ENCODE measurements at regions not wholly inside any gene's neighbourhood (a gene's known extent, or its start where the extent isn't known, plus 50 kb on each side); places are given as distances from the start of the nearest gene placed in this dataset.

DNA sequence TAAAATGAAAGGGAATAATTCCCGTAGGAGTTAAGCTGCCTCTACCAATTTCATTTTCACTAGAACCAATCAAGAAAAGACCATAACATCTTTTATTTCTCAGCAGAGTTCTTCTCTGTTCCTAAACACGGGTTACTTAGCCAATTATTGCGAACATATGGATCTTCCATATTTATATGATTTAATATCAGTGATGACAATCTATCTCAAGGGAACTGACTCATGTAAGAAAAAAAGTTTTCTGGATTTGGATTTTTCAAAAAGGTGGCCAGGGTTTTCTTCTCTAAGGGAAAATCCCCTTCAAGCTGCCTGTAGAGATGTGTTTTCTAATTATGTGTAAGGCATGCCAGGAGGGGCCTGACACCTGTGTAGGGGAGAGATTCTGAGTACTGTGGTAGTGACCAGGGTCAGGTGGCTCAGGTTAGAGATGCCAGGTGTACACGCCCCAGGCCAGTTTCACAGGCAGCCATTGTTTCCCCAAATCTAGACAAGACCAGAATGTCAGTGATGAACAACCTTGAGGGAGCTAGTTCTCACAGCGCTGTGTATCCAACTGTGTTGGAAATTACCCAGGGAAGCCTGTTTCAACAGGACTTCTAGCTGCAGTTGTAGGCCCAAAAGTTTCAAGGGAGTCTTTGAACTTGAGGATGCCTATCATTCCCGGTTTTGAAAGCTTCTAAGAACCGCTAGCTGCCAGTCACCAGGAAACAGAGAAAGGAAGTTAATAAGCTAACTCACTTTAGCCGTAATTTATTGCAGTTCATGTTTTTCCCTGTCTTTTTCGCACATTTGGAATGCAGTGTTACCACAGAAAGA, 572.5 kb upstream of the RGMB start:
- H2BK15ac ChIP-seq (ENCODE audit: low read length): no peak overlapping the region
- H2BK20ac ChIP-seq (ENCODE audit: low read length): no peak overlapping the region
- H3K79me1 ChIP-seq (ENCODE audit: low read depth, low read length): no peaks in the 10 kb centered on the region
- no peak for FAIRE-seq
- no peak overlapping the region for H2BK12ac ChIP-seq (ENCODE audit: low read depth, low read length)
- CTCF ChIA-PET (ENCODE audit: partially characterized antibody): interaction anchor here (1.0 kb wide), 1 partner anchor 23 kb away, joined by 3 read pairs; no protein-coding TSS in a partner anchor
- H3K56ac ChIP-seq (replicated peaks; ENCODE audit: insufficient read length, low read depth, low read length): no peak overlapping the region
- 80% methylated on average over 9 of the region's 9 CpGs; no CpG with 5 or more reads in 1 of the 2 experiments for WGBS, 2 experiments (ENCODE audit: extremely low coverage in 1 of 2, insufficient coverage in 1 of 2, insufficient read length in 1 of 2, insufficient replicate concordance in 2 of 2, low coverage in 1 of 2, low lambda C conversion rate in 2 of 2, missing lambda C conversion rate in 1 of 2)
- POLR2A ChIA-PET (ENCODE audit: partially characterized antibody): no interaction called here
- no peak overlapping the region for H3K14ac ChIP-seq (ENCODE audit: insufficient read length)
- H3K4ac ChIP-seq (replicated peaks; ENCODE audit: insufficient read length, low read depth, low read length): no peak overlapping the region
- H3K4me2 ChIP-seq (ENCODE audit: insufficient read depth in 1 of 2, low read depth in 2 of 2, low read length in 2 of 2): no peak overlapping the region
- no peak for DNase-seq (ENCODE audit: low read depth in 1 of 2, low spot score in 2 of 2)
- peak; percentile 62; the same call in 1 of the 2 replicates for TF ChIP-seq TCF12 (IDR thresholded peaks at IDR 0.05; ENCODE audit: low read depth, low read length)
- no peak for TF ChIP-seq PHF8 (conservative IDR thresholded peaks at IDR 0.05; ENCODE audit: low read depth, low read length)
- no peak overlapping the region for H4K91ac ChIP-seq (replicated peaks; ENCODE audit: insufficient read length, low read length)
- peaks cover 0 to 2% (median 0%) of the 10 kb centered on the region in 4 experiments; a peak in 1 of 7 replicates for H3K4me1 ChIP-seq (replicated peaks in 1 of 4; ENCODE audit: control insufficient read depth in 3 of 4, insufficient read depth in 4 of 4, low read length in 3 of 4)
- H3K36me3 ChIP-seq (ENCODE audit: control insufficient read depth in 2 of 4, insufficient read depth in 4 of 4, low read length in 3 of 4): no peaks in the 10 kb centered on the region
- no peak overlapping the region for H3K23ac ChIP-seq (ENCODE audit: insufficient read length)
- no peak overlapping the region for H2BK5ac ChIP-seq (ENCODE audit: low read depth, low read length)
- no peak overlapping the region for H4K5ac ChIP-seq (ENCODE audit: insufficient read length, low read depth, low read length)
- no peak overlapping the region for H3K9ac ChIP-seq (replicated peaks in 1 of 4; ENCODE audit: extremely low read depth in 1 of 4, low read depth in 3 of 4, low read length in 3 of 4)
- no peak overlapping the region for H4K8ac ChIP-seq (ENCODE audit: extremely low read depth, insufficient read depth, low read length)
- no peak overlapping the region for H2AK5ac ChIP-seq (ENCODE audit: low read depth, low read length)
- H2BK120ac ChIP-seq (replicated peaks; ENCODE audit: low read depth, low read length): no peak overlapping the region
- H3K4me3 ChIP-seq (ENCODE audit: extremely low read depth in 1 of 4, insufficient read depth in 2 of 4, low read depth in 3 of 4, low read length in 4 of 4): no peak overlapping the region
- H2AFZ ChIP-seq (ENCODE audit: low read length): no peak overlapping the region
- no peaks in the 10 kb centered on the region for H3K9me3 ChIP-seq (ENCODE audit: insufficient read depth in 2 of 2, low read depth in 1 of 2, low read length in 1 of 2)
- H3K27me3 ChIP-seq (replicated peaks in 1 of 4; ENCODE audit: control insufficient read depth in 3 of 4, extremely low read depth in 1 of 4, insufficient read depth in 3 of 4, low read length in 3 of 4): no peaks in the 10 kb centered on the region
- no peak overlapping the region for H3K18ac ChIP-seq (ENCODE audit: extremely low read depth, low read length)
- H4K20me1 ChIP-seq (replicated peaks in 1 of 2; ENCODE audit: control insufficient read depth in 1 of 2, insufficient read depth in 2 of 2, low read length in 2 of 2): no peaks in the 10 kb centered on the region
- H3K27ac ChIP-seq (ENCODE audit: low read depth, low read length): no peak overlapping the region
- no peaks in the 10 kb centered on the region for H3K23me2 ChIP-seq (ENCODE audit: low read depth, low read length)
- no peaks in the 10 kb centered on the region for H3K79me2 ChIP-seq (ENCODE audit: control insufficient read depth in 1 of 2, insufficient read depth in 2 of 2, low read length in 2 of 2)

Measured in H1 (cell line).